ENCODE measurements at regions not wholly inside any gene's neighbourhood (a gene's known extent, or its start where the extent isn't known, plus 50 kb on each side); places are given as distances from the start of the nearest gene placed in this dataset.

DNA sequence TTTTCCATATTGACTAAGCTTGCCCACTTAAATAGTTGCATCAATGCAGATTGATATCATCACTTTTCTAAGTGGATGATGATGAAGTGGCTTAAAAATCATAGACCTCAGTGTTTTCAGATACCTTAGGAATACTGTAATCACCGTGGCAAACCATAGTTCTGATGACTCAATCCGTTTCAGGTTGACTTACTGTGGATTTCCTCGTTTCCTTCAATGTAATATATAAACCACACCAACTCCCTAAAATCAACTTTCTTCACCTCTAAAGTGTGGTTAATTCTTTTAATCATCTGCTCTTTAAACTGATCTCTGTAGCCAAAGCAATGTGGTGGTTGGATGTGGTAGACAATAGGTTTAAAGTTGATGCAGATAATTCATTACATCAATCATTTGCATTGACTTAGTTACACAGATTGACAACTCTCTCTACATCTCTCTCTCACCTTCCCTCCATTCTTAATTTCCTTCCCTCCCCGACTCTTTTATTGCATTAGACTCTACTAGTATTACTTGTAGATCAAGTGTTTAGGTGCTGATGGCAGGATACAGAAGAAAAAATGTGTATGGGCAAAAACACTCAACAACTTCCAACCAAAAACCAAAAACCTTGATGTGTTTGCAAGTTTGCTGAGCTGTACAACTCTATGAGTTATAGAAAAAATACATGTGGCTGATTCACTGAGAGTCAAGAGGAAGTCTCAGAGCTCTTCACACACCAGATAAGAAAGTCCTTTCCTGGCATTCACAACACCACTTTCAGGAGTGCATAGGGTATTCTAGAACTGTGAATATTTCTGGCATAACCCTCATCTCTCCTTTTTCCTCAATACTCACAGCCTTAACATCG, 243.5 kb downstream of the NFKBIZ start:
- Histone ChIP-seq H3K27ac (ENCODE audit: insufficient read depth, low read depth, low read length) (peak overlapping the region; percentile 36), H3K79me2 (ENCODE audit: control insufficient read depth, insufficient read depth, low read length) (no peaks in the 10 kb centered on the region), H3K9me3 (replicated peaks; ENCODE audit: control insufficient read depth, insufficient read depth, low read length) (no peaks in the 10 kb centered on the region), H3K9me1 (replicated peaks; ENCODE audit: control insufficient read depth, extremely low read depth, insufficient read depth, low read length) (no peaks in the 10 kb centered on the region), H3K9ac (replicated peaks; ENCODE audit: extremely low read depth, insufficient read depth, low read length) (no peak overlapping the region), H3K4me3 (replicated peaks in 1 of 3; ENCODE audit: insufficient read depth in 1 of 3, low read depth in 1 of 3, low read length in 3 of 3) (no peak overlapping the region), H4K20me1 (replicated peaks; ENCODE audit: control insufficient read depth, extremely low read depth, insufficient read depth, low read length) (no peaks in the 10 kb centered on the region), H2AFZ (ENCODE audit: low read depth, low read length) (no peak overlapping the region), H3K4me2 (ENCODE audit: insufficient read depth, low read length) (no peak overlapping the region), H3K36me3 (ENCODE audit: control insufficient read depth in 2 of 2, extremely low read depth in 1 of 2, insufficient read depth in 2 of 2, low read length in 2 of 2) (no peaks in the 10 kb centered on the region), H3K4me1 (ENCODE audit: control insufficient read depth, extremely low read depth, insufficient read depth, low read length) (peaks cover 22% of the 10 kb centered on the region), H3K27me3 (ENCODE audit: control insufficient read depth in 2 of 2, insufficient read depth in 2 of 2, low read length in 2 of 2) (no peaks in the 10 kb centered on the region)
- DNase-seq (ENCODE audit: low read depth, low spot score): peak; percentile 83
- intact Hi-C loops (cut with micrococcal nuclease) (loop anchor here (5.0 kb wide), 1 partner anchor 241 kb away; no protein-coding TSS in a partner anchor), dilution Hi-C loops (cut with MboI; ENCODE audit: extremely low pct_ligation_motif_present, low sequenced_read_pairs) (no loop called here)
- peak; percentile 83 for FAIRE-seq
- ChIA-PET POLR2A (interaction anchor here (0.9 kb wide), 1 partner anchor 243 kb away, joined by 3 read pairs; the partner anchor contains the start of gene NFKBIZ), CTCF (interaction anchor here (0.9 to 1.2 kb wide), 5 partner anchors 10 to 284 kb away, joined by 3 to 10 read pairs (median 4); no protein-coding TSS in a partner anchor)
- BruUV-seq (replicated peaks): no TSS peak
- TF ChIP-seq POLR2A (IDR thresholded peaks at IDR 0.05; ENCODE audit: low read depth, low read length) (no peak), FOS (IDR thresholded peaks at IDR 0.05; ENCODE audit: borderline replicate concordance, insufficient read depth, low read length) (peak; percentile 72), POLR2AphosphoS5 (IDR thresholded peaks at IDR 0.05; ENCODE audit: insufficient read depth, low read depth, low read length) (peak; percentile 58), JUN (IDR thresholded peaks at IDR 0.05; ENCODE audit: borderline replicate concordance, insufficient read depth, insufficient read length, low read depth) (no peak), MYC (IDR thresholded peaks at IDR 0.05; ENCODE audit: low read depth, low read length) (no peak), GATA2 (IDR thresholded peaks at IDR 0.05; ENCODE audit: insufficient read depth, insufficient read length, low read depth, low read length) (peak; percentile 92), EZH2 (IDR thresholded peaks at IDR 0.05; ENCODE audit: borderline replicate concordance, low read depth, low read length, severe bottlenecking) (no peak)
- TF ChIP-seq, protein P1, sequence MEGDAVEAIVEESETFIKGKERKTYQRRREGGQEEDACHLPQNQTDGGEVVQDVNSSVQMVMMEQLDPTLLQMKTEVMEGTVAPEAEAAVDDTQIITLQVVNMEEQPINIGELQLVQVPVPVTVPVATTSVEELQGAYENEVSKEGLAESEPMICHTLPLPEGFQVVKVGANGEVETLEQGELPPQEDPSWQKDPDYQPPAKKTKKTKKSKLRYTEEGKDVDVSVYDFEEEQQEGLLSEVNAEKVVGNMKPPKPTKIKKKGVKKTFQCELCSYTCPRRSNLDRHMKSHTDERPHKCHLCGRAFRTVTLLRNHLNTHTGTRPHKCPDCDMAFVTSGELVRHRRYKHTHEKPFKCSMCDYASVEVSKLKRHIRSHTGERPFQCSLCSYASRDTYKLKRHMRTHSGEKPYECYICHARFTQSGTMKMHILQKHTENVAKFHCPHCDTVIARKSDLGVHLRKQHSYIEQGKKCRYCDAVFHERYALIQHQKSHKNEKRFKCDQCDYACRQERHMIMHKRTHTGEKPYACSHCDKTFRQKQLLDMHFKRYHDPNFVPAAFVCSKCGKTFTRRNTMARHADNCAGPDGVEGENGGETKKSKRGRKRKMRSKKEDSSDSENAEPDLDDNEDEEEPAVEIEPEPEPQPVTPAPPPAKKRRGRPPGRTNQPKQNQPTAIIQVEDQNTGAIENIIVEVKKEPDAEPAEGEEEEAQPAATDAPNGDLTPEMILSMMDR (IDR thresholded peaks at IDR 0.05; ENCODE audit: extremely low read depth in 1 of 2, insufficient read depth in 1 of 2, low read depth in 1 of 2, low read length in 2 of 2): no peak
- TF ChIP-seq, protein P2, sequence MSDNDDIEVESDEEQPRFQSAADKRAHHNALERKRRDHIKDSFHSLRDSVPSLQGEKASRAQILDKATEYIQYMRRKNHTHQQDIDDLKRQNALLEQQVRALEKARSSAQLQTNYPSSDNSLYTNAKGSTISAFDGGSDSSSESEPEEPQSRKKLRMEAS (IDR thresholded peaks at IDR 0.05; ENCODE audit: insufficient read depth, insufficient read length): no peak
